CD14-positive monocyte (primary cell): ENCODE measurements at regions not wholly inside any gene's neighbourhood (a gene's known extent, or its start where the extent isn't known, plus 50 kb on each side); places are given as distances from the start of the nearest gene placed in this dataset.
"Not testable (repeated sequence)": the region's sequence is repeated elsewhere in the genome, so short reads cannot be mapped to it uniquely, and the experiment has no call there.

Source experiments
- DNase-seq, 3 donors: peaks; one replicate each; pipeline ENCODE4 v3.0.0-alpha.2; 2011 to 2022
- H2AFZ ChIP-seq: 2 replicates; pipeline ENCODE4 v1.6.0; 2012; ENCODE audit warnings: mild to moderate bottlenecking, low read depth, low read length, inconsistent platforms; ENCODE audit not compliant: insufficient read depth, poor library complexity, severe bottlenecking
- H3K27ac ChIP-seq, 2 donors: 1 replicate in 1 of 2; 2 replicates in 1 of 2; pipeline ENCODE4 v1.5.1; 2012 to 2013; ENCODE audit warnings: low read length in 2 of 2, control low read depth in 1 of 2, inconsistent platforms in 1 of 2, low read depth in 1 of 2, mild to moderate bottlenecking in 1 of 2
- H3K27me3 ChIP-seq, 2 donors: one replicate each; pipeline versions ENCODE4 v1.6.0 to v1.6.1; 2011 to 2013; ENCODE audit warnings: low read length in 2 of 2; ENCODE audit not compliant: control insufficient read depth in 2 of 2, insufficient read depth in 2 of 2
- H3K36me3 ChIP-seq, 2 donors: replicated peaks in 1 of 2; 1 replicate in 1 of 2; 2 replicates in 1 of 2; pipeline versions ENCODE4 v1.5.1 to v1.6.1; 2012 to 2013; ENCODE audit warnings: low read length in 2 of 2, control low read depth in 1 of 2, inconsistent platforms in 1 of 2, mild to moderate bottlenecking in 1 of 2; ENCODE audit not compliant: insufficient read depth in 2 of 2, control insufficient read depth in 1 of 2
- H3K4me1 ChIP-seq, 2 donors: 1 replicate in 1 of 2; 2 replicates in 1 of 2; pipeline versions ENCODE4 v1.5.1 to v1.6.1; 2012 to 2013; ENCODE audit warnings: low read length in 2 of 2, control low read depth in 1 of 2, inconsistent platforms in 1 of 2, mild to moderate bottlenecking in 1 of 2, moderate library complexity in 1 of 2; ENCODE audit not compliant: insufficient read depth in 2 of 2, control insufficient read depth in 1 of 2
- H3K4me2 ChIP-seq: replicated peaks from 2 replicates; pipeline ENCODE3; 2012; ENCODE audit warnings: low read length, moderate library complexity, mild to moderate bottlenecking; ENCODE audit not compliant: poor library complexity, severe bottlenecking; ENCODE audit errors: extremely low read depth
- H3K4me3 ChIP-seq, 3 experiments: fragments of 200-600 bp in 1 of 3; sonication (generic) in 1 of 3; replicated peaks in 1 of 3; 1 replicate in 2 of 3; 2 replicates in 1 of 3; pipeline ENCODE4 v1.5.1; 2011 to 2013; ENCODE audit warnings: low read length in 3 of 3, mild to moderate bottlenecking in 3 of 3, control low read depth in 2 of 3, low read depth in 2 of 3, inconsistent platforms in 1 of 3, moderate library complexity in 1 of 3
- H3K79me2 ChIP-seq: 2 replicates; pipeline ENCODE4 v1.6.0; 2012; ENCODE audit warnings: mild to moderate bottlenecking, control low read depth, inconsistent platforms, low read length, moderate library complexity; ENCODE audit not compliant: insufficient read depth
- H3K9ac ChIP-seq: 2 replicates; pipeline ENCODE4 v1.6.0; 2017; ENCODE audit warnings: low read length, mild to moderate bottlenecking; ENCODE audit not compliant: insufficient read depth, poor library complexity, severe bottlenecking
- H3K9me3 ChIP-seq, 2 donors: replicated peaks in 1 of 2; 1 replicate in 1 of 2; 2 replicates in 1 of 2; pipeline versions ENCODE4 v1.5.1 to v1.6.1; 2012 to 2013; ENCODE audit warnings: low read length in 2 of 2, control low read depth in 1 of 2; ENCODE audit not compliant: control insufficient read depth in 1 of 2, insufficient read depth in 1 of 2
- H4K20me1 ChIP-seq: 2 replicates; pipeline ENCODE4 v1.6.0; 2012; ENCODE audit warnings: mild to moderate bottlenecking, low read length, control low read depth, moderate library complexity; ENCODE audit not compliant: insufficient read depth
- H3K27ac Mint-ChIP-seq, 7 donors: one replicate each; pipeline ENCODE4 v1.8.0; 2020; ENCODE audit warnings: mild to moderate bottlenecking in 7 of 7, mixed read lengths in 7 of 7, moderate library complexity in 6 of 7, inconsistent platforms in 2 of 7
- H3K27me3 Mint-ChIP-seq, 3 donors: one replicate each; pipeline ENCODE4 v1.8.0; 2021 to 2022; ENCODE audit warnings: low read depth in 3 of 3, mild to moderate bottlenecking in 3 of 3, mixed read lengths in 3 of 3, moderate library complexity in 3 of 3, inconsistent platforms in 1 of 3
- H3K36me3 Mint-ChIP-seq, 2 donors: one replicate each; pipeline ENCODE4 v1.8.0; 2020; ENCODE audit warnings: mixed read lengths in 2 of 2, inconsistent platforms in 1 of 2, mild to moderate bottlenecking in 1 of 2
- H3K4me1 Mint-ChIP-seq: one replicate; pipeline ENCODE4 v1.8.0; 2020; ENCODE audit warnings: mild to moderate bottlenecking, mixed read lengths
- H3K4me3 Mint-ChIP-seq, 2 donors: one replicate each; pipeline ENCODE4 v1.8.0; 2020; ENCODE audit warnings: mild to moderate bottlenecking in 2 of 2, mixed read lengths in 2 of 2, moderate library complexity in 1 of 2
- H3K9me3 Mint-ChIP-seq, 7 donors: one replicate each; pipeline ENCODE4 v1.8.0; 2020 to 2022; ENCODE audit warnings: mixed read lengths in 7 of 7, mild to moderate bottlenecking in 6 of 7, moderate library complexity in 6 of 7, inconsistent platforms in 2 of 7
- WGBS: methylation state at CpG from one replicate; pipeline ENCODE4 v1.1.5; 2013; ENCODE audit warnings: missing lambda C conversion rate; ENCODE audit not compliant: insufficient coverage; 5-methylcytosine and 5-hydroxymethylcytosine counted together
- intact Hi-C, 2 donors: fragments of 100-400 bp; cut with micrococcal nuclease; formaldehyde crosslinking; loops; one replicate each; pipeline versions ENCODE4 v1.15.0 to v1.15.1; 2023
- TF ChIP-seq, protein P1 (sequence below): fragments of 200-600 bp; IDR thresholded peaks from one replicate; pipeline ENCODE4 v1.8.0; 2022; ENCODE audit warnings: antibody characterized with exemption, mild to moderate bottlenecking

DNA sequence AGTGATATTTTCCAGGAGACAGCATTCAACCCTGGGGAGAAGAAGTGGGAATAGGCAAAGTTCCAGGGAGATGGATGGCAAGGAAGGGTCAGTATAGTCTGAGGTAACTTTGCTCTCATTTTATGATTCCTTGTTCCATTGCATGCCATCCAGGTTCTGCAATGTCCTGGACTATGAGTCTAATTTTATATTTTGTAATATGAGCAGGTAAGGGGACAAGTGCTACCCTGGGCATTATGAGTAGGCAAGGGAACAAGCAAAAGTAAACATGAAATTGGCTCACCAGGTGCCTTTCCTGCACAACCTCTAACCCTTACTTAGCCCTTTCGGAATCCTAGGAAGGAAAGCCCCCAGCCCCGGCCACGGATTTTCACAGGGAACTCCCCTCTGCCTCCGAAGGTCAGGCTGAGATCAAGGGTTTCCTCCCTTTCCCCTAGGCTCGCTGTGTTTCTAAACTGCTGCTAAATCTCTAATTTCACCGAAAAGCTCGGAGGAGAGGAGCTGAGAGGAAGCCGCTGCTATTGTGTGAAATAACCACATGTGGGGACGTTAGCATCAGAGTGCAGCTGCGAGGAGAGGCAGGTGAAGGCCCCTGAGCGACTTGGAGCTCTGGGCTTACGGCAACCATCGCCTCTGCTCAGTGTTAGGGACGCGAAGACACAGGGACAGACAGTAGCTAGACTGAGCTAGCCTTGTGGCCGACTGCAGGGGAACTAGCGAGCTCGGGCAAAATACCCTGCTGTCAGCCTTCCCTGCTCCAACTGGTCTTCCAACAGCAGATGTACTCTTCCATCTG is 194.7 kb downstream of the KDM5D start:
- Histone ChIP-seq H2AFZ (no peak overlapping the region), H3K36me3 (no peaks in the 10 kb centered on the region), H3K27me3 (no peaks in the 10 kb centered on the region), H3K27ac (no peak overlapping the region), H3K9ac (no peak overlapping the region), H3K4me3 (no peak overlapping the region), H4K20me1 (no peaks in the 10 kb centered on the region), H3K79me2 (no peaks in the 10 kb centered on the region), H3K9me3 (no peaks in the 10 kb centered on the region), H3K4me1 (no peaks in the 10 kb centered on the region), H3K4me2 (no peak overlapping the region)
- TF ChIP-seq, protein P1, sequence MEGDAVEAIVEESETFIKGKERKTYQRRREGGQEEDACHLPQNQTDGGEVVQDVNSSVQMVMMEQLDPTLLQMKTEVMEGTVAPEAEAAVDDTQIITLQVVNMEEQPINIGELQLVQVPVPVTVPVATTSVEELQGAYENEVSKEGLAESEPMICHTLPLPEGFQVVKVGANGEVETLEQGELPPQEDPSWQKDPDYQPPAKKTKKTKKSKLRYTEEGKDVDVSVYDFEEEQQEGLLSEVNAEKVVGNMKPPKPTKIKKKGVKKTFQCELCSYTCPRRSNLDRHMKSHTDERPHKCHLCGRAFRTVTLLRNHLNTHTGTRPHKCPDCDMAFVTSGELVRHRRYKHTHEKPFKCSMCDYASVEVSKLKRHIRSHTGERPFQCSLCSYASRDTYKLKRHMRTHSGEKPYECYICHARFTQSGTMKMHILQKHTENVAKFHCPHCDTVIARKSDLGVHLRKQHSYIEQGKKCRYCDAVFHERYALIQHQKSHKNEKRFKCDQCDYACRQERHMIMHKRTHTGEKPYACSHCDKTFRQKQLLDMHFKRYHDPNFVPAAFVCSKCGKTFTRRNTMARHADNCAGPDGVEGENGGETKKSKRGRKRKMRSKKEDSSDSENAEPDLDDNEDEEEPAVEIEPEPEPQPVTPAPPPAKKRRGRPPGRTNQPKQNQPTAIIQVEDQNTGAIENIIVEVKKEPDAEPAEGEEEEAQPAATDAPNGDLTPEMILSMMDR, result no peak
- Mint-ChIP-seq H3K36me3 (no peaks in the 10 kb centered on the region), H3K9me3 (peaks cover 0 to 1% (median 0%) of the 10 kb centered on the region in 7 donors), H3K27me3 (peaks cover 0 to 4% (median 2%) of the 10 kb centered on the region in 3 donors), H3K4me1 (no peaks in the 10 kb centered on the region), H3K27ac (no peak overlapping the region), H3K4me3 (no peak overlapping the region)
- WGBS, result 71% methylated on average over 13 of the region's 18 CpGs
- DNase-seq, result no peak
- intact Hi-C loops, result no loop called here

DNA sequence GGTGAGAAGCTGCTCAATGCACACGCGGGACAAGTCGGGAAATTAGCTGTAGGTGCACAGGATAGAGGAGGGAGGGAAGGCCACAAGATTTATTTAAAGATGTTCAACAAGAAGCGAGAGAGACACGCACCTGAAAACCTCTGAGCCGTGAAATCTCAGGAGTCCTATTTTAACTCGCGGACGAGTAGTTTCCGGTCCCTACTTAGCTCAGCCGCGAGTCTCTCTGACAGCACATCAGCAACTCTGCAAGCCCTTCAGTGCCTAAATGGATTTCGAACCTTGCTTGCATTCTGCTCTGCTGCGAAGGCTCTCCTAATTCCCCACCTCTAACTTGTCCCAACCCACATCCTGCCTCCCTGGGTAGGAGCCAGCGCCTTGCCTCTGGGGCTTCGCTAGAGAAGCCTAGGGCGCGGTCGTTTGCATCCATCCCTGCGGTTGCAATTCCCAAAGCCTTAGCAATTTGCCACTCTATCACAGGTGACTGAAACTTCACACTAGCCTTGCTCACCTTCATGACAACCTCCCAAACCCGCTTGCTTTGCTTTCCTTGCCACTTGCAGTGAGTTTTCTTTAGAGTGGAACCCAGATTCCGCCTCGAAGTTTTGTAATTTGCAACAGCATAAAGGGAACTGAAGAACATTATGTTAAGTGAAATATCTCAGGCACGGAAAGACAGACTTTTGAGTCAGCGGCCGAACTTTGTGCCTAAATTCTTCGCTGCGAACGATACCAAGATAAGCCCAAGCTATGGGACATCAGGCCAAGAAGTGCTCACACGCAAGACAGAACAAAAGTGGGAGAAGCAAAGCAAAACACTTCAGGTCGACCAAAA is 202.8 kb downstream of the KDM5D start:
- Histone ChIP-seq H3K27ac (no peak overlapping the region), H4K20me1 (no peaks in the 10 kb centered on the region), H3K4me2 (no peak overlapping the region), H3K27me3 (peaks cover 0 to 3% of the 10 kb centered on the region in 2 donors), H2AFZ (no peak overlapping the region), H3K4me1 (no peaks in the 10 kb centered on the region), H3K36me3 (no peaks in the 10 kb centered on the region), H3K4me3 (no peak overlapping the region), H3K9ac (no peak overlapping the region), H3K9me3 (no peaks in the 10 kb centered on the region), H3K79me2 (no peaks in the 10 kb centered on the region)
- TF ChIP-seq, protein P1, result no peak
- intact Hi-C loops, result no loop called here
- no peak for DNase-seq
- Mint-ChIP-seq H3K36me3 (no peaks in the 10 kb centered on the region), H3K4me3 (no peak overlapping the region), H3K27ac (no peak overlapping the region), H3K27me3 (peaks cover 0 to 12% (median 5%) of the 10 kb centered on the region in 3 donors), H3K9me3 (peaks cover 0 to 5% (median 0%) of the 10 kb centered on the region in 7 donors), H3K4me1 (peaks cover 3% of the 10 kb centered on the region)
- 59% methylated on average over 13 of the region's 31 CpGs for WGBS

DNA sequence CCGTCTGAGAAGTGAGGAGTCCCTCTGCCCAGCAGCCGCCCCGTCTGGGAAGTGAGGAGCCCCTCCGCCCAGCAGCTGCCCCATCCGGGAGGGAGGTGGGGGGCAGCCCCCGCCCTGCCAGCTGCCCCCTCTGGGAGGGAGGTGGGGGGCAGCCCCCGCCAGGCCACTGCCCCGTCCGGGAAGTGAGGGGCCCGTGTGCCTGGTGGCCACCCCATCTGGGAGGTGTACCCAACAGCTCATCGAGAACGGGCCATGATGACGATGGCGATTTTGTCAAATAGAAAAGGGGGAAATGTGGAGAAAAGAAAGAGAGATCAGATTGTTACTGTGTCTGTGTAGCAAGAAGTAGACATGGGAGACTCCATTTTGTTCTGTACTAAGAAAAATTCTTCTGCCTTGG is 208.8 kb downstream of the KDM5D start:
- H3K27ac Mint-ChIP-seq, H3K27ac ChIP-seq, H3K4me3 ChIP-seq, H3K36me3 ChIP-seq, H3K4me1 ChIP-seq, intact Hi-C loops, H3K4me3 Mint-ChIP-seq, H3K27me3 Mint-ChIP-seq, H3K4me1 Mint-ChIP-seq, H3K79me2 ChIP-seq, H2AFZ ChIP-seq, H3K36me3 Mint-ChIP-seq, DNase-seq, H3K9ac ChIP-seq, H4K20me1 ChIP-seq, H3K9me3 ChIP-seq, H3K4me2 ChIP-seq, H3K9me3 Mint-ChIP-seq, H3K27me3 ChIP-seq: not testable (repeated sequence)
- 90% methylated on average over 6 of the region's 14 CpGs for WGBS
